ENCODE measurements at regions not wholly inside any gene's neighbourhood (a gene's known extent, or its start where the extent isn't known, plus 50 kb on each side); places are given as distances from the start of the nearest gene placed in this dataset.

GRCh38 chr2:107584577-107584976 lies 242.1 kb upstream of the RGPD4 start:
- peak in 1 of 2 experiments; percentile 5 for DNase-seq

DNA sequence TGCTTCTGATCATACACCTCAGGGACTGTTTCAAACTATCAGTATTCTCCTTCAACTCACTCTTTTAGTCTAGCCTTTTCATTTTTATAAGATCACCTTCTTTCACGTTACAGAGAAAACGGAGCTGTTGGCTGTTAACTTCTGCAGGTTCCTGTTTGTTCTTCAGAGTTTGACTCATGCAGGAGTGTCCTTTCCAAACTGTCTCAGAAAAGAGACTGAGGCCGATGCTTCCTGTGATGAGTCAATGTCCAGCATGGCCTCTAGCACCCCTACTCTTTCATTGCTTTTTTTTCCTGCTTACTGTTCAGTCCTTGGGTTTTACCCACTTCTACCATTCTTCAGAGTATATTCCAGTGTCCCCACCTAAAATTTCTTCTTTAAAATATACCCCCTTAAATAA lies 240.8 kb upstream of the RGPD4 start:
- no peak for DNase-seq

- no peak for DNase-seq
Measured at GRCh38 chr2:107588181-107588580, 238.5 kb upstream of the RGPD4 start.

DNA sequence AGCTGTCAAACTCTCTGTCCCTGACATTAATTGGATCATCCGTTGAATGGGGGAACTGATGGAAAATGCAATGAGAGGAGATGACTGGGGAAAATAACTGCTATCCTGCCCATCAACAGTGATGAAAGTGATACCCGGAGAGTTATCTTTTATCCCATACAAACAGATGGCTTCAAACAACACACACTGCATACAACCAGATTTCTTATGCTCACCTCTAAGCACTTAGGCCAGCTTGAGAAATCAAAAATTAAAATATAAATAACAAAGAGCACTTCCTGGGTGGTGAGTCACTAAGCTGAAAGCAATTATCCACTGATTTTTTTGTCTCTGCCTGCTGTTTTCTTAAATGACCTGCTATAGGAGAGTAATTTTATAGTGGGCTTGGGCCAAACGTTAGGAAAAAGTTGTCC lies 237.6 kb upstream of the RGPD4 start:
- DNase-seq, result peak in 1 of 2 experiments; percentile 6

DNA sequence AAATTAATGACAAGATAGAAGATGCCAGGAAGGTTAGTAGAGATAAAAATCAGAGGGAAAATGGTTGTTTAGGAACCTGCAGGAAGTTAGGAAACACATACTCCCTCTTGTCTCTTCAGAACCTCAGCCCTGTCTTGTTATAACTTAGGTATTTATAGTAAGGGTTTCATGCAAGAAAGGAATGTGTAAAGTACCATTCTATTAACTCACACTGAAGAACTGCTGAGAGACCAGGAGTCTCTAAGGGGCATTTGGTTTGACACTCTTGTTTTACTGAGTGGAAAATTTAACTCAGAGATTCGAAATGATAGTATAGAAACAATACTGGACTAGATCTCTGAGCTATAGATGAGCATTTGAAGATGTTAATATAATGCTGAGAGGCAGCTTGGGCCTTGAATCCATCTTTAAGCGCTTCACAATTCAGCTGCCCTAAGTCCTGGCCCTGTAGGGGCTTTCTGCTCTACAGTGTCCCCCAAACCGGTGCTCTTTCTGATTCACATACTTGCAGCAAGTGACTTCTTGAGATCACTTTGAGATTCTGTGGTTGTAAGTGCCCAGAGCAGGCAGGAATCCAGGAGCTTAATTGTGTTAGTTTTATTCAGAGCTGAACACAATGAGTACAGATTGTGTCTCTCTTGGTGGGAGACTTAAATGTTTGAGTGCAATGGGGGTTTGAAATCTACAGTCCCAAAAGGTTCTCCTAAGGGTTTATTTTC lies 235.0 kb upstream of the RGPD4 start:
- DNase-seq, result no peak

GRCh38 chr2:107592280-107592624 lies 234.4 kb upstream of the RGPD4 start:
- DNase-seq, result no peak

- no peak for DNase-seq
Measured at GRCh38 chr2:107595285-107595684, 231.4 kb upstream of the RGPD4 start.

DNA sequence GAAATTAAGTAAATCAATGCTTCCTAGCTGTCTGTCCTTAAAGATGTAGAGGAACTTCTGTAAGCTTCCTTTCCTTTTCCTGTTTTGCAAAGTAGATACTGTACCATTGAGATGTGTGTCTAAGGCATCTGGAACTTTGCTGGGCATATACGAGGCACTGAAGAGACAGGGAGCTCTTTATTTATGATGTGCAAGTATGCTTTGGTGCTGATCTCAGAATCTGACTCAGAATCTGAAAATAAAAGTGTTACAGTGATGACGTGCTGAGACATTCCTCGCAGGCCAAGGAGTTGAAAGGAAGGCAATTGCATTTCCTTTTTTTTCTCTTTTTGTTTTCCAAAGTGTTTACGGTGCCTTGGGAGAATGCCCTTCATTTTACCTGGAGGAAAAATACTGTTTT lies 230.9 kb upstream of the RGPD4 start:
- no peak for DNase-seq

DNA sequence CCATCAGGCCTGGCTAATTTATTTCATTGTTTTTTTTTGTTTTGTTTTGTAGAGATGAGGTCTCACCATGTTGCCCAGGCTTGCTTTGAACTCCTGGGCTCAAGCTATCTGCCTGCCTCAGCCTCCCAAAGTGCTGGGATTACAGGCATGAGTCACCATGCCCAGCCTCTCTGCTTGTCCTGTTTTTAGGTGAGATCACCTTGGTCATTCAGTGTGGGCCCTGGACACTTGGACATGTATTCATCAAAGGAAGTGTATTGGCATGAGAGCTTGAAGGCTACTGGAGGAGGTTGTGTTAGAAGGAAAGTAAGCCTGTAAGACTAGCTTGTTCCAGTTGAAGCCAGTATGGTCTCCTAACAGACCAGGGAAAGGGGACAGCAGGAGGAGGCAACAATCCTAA lies 229.2 kb upstream of the RGPD4 start:
- DNase-seq, result no peak

- no peak for DNase-seq
Measured at GRCh38 chr2:107602801-107603200, 223.9 kb upstream of the RGPD4 start.

DNA sequence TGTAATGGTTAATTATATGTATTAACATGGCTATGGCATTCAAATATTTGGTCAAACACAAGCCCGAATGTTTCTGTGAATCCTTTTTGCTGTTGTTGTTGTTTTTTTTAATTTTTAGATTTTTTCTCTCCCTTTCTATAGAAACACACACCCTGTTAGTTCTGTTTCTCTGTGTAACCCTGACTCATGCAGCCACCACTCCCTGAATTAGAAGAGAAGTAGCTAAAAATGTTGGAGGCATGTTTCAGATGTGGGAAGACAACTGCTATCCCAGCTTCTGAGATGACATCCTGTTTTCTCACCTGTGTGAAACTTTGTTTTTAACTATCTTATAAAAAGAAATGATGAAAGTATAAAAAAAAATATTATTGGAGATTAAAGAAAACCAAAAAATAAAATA lies 219.6 kb upstream of the RGPD4 start:
- DNase-seq, result no peak

DNA sequence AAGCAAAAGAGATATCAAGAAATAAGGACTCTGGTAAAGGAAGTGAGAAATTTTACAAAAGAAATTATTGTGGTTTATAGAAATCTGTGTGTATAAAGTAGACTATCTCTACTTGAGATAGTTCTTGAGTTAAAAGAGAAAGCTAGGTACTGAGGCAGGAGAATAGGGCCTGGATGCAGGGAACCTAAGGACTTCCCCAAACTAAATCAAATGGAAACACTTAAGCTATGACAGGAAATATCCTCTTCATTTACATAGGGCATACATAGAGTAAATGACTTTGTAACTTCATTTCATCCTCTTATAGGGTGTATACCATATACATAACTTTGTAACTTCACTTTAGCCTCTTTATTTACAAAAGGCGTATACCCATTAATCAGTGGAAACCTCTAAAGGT lies 219.2 kb upstream of the RGPD4 start:
- no peak for DNase-seq

- DNase-seq, result no peak
Measured at GRCh38 chr2:107615039-107615438, 211.7 kb upstream of the RGPD4 start.

- DNase-seq, result no peak
Measured at GRCh38 chr2:107618769-107619168, 207.9 kb upstream of the RGPD4 start.

- DNase-seq, result no peak
Measured at GRCh38 chr2:107621186-107622165, 205.2 kb upstream of the RGPD4 start.

GRCh38 chr2:107622741-107623310 lies 203.9 kb upstream of the RGPD4 start:
- no peak for DNase-seq

DNA sequence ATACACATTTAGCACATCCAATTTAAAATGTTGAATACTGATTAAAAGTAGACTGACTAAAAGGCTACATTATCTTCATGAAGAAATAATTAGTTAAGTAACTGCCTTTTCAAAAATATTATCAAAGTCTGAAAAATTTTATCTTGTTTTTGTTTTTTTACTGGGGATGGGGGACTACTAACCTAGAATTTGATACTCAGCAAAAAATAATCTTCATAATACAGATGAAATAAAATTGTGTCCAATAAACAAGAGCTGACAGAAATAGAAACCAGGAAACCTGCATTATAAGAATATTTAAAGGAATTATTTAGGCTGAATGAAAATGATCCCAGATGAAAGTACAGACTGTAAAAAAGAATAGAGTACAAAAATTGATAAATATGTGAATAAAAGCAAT lies 200.7 kb upstream of the RGPD4 start:
- no peak for DNase-seq

GRCh38 chr2:107627164-107627563 lies 199.5 kb upstream of the RGPD4 start:
- no peak for DNase-seq

GRCh38 chr2:107627926-107628325 lies 198.8 kb upstream of the RGPD4 start:
- no peak for DNase-seq

DNA sequence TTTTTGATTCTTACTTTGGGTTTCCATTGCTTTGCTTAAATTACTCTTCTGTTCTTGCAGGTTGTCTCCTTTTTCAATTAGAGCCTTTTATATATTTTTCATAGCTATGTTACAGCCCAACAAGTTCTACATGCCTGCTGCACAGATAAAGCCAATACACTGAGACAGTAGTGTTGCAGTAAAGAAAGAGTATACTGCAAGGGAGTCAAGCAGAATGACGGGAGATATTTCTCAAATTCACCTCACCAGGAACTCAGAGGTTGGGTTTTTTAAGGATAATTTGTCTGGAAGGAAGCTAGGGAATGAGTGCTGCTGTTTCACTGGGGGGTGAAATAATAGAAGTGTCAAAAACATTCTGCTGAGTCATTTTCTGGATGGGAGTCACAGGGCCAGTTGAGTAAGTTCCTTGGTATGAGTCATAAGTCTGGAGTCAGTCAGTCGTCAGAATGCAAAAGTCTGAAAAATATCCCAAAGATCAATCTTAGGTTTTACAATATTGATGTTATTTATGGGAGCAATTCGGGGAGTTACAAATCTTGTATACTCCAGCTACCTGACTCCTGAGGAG lies 193.0 kb upstream of the RGPD4 start:
- peak; percentile 7 to 11 for DNase-seq

DNA sequence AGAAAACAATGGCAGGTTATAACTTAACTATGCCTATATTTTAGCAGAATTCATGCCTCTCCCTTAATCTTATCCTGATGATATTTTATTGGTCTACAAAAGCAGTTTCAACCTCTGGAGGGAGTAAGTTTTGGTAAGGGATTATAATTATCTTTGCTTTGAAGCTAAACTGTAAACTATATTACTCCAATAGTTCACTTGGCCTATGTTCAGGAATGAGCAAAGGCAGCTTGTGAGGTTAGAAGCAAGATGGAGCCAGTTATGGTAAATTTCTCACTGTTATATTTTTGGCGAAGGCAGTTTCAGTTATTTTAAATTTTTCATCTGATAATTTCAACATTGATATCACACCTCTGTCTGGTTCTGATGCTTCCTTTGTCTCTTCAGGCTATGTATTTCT lies 192.5 kb upstream of the RGPD4 start:
- no peak for DNase-seq

DNA sequence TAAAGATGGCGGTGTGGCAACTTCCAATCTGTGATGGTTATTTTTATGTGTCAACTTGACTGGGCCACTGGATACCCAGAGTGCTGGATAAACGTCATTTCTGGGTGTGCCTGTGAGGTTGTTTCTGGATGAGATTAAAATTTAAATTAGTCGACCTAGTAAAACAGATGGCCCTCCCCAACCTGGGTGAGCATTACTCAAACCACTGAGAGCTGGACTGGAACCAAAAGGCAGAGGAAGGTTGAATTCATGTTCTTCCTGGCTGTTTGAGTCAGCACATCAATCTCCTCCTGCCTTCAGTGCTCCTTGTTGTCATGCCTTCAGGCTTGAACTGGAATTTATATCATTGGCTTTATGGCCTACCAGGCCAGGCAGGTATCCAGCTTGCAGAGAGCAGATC lies 190.8 kb upstream of the RGPD4 start:
- DNase-seq, result no peak

- DNase-seq, result no peak
Measured at GRCh38 chr2:107645586-107645985, 181.1 kb upstream of the RGPD4 start.
